Cardiac fibroblast (primary cell): ENCODE measurements at regions not wholly inside any gene's neighbourhood (a gene's known extent, or its start where the extent isn't known, plus 50 kb on each side); places are given as distances from the start of the nearest gene placed in this dataset.

ENCODE experiments used
- DNase-seq, 2 donors: peaks; one replicate each; pipeline versions ENCODE4 v3.0.0 to v3.0.0-alpha.2; 2010; ENCODE audit warnings: low read depth in 2 of 2
- H3K4me3 ChIP-seq, 2 donors: replicated peaks in 1 of 2; 1 replicate in 1 of 2; 2 replicates in 1 of 2; pipeline ENCODE4 v1.5.1; 2011; ENCODE audit warnings: low read depth in 2 of 2, low read length in 2 of 2, mild to moderate bottlenecking in 2 of 2, moderate library complexity in 1 of 2
- CTCF ChIP-seq: IDR thresholded peaks from one replicate; pipeline ENCODE4 v1.5.1; 2011; ENCODE audit warnings: low read depth, mild to moderate bottlenecking, low read length, inconsistent platforms

GRCh38 chr4:3712112-3712805 lies 53.9 kb upstream of the ADRA2C start:
- no peak overlapping the region for H3K4me3 ChIP-seq
- TF ChIP-seq CTCF, result no peak
- no peak for DNase-seq

- no peak overlapping the region for H3K4me3 ChIP-seq
- no peak for TF ChIP-seq CTCF
- DNase-seq, result no peak
Observed at GRCh38 chr4:3711183-3712111, 54.7 kb upstream of the ADRA2C start.

GRCh38 chr4:3710451-3711182 lies 55.6 kb upstream of the ADRA2C start:
- no peak overlapping the region for H3K4me3 ChIP-seq
- no peak for TF ChIP-seq CTCF
- DNase-seq, result no peak

GRCh38 chr4:3709846-3710441 lies 56.2 kb upstream of the ADRA2C start:
- no peak for DNase-seq
- TF ChIP-seq CTCF, result no peak
- H3K4me3 ChIP-seq, result no peak overlapping the region

GRCh38 chr4:3709061-3709845 lies 56.9 kb upstream of the ADRA2C start:
- no peak overlapping the region for H3K4me3 ChIP-seq
- no peak for TF ChIP-seq CTCF
- DNase-seq, result no peak

- H3K4me3 ChIP-seq, result no peak overlapping the region
- no peak for TF ChIP-seq CTCF
- DNase-seq, result no peak
Observed at GRCh38 chr4:3708611-3709010, 57.6 kb upstream of the ADRA2C start.
